GM21381 (cell line): ENCODE measurements at regions not wholly inside any gene's neighbourhood (a gene's known extent, or its start where the extent isn't known, plus 50 kb on each side); places are given as distances from the start of the nearest gene placed in this dataset.

Experiments used
- ATAC-seq: cut with Tn5 transposase; IDR thresholded peaks from one replicate; pipeline ENCODE4 v1.9.1; 2021; ENCODE audit warnings: mild to moderate bottlenecking, moderate library complexity; ENCODE audit not compliant: unreplicated experiment

- ATAC-seq, result no peak
Measured at GRCh38 chr6:157769776-157770426, 53.1 kb upstream of the SNX9 start.

- no peak for ATAC-seq
Measured at GRCh38 chr6:157770946-157771345, 52.1 kb upstream of the SNX9 start.

- no peak for ATAC-seq
Measured at GRCh38 chr6:157772820-157773219, 50.2 kb upstream of the SNX9 start.
